ENCODE measurements at regions not wholly inside any gene's neighbourhood (a gene's known extent, or its start where the extent isn't known, plus 50 kb on each side); places are given as distances from the start of the nearest gene placed in this dataset.
"Not testable (repeated sequence)": the region's sequence is repeated elsewhere in the genome, so short reads cannot be mapped to it uniquely, and the experiment has no call there.

DNA sequence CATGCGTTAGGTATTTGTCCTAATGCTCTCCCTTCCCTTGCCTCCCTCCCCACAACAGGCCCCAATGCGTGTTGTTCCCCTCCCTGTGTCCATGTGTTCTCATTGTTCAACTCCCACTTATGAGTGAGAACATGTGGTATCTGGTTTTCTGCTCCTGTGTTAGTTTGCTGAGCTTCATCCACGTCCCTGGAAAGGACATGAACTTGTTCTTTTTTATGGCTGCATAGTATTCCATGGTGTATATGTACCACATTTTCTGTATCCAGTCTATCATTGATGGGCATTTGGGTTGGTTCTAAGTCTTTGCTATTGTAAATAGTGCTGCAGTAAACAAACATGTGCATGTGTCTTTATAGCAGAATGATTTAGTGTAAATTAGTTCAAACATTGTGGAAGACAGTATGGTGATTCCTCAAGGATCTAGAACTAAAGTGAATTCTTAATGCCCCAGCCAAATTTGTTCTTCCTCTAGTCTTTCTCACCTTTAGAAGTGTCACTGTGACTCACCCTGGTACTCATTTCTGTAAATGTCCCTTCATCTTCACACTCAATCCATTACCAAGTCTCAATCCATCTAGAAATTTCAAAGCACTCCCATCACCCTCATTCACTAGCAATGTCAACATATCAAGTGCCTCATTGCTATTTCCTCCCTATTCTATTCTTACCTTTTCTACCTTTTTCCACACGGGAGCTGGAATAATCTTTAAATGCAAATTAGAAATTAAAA is 123.9 kb downstream of the MREG start:
- intact Hi-C loops (cut with micrococcal nuclease); ATAC-seq; DNase-seq: not testable (repeated sequence)

DNA sequence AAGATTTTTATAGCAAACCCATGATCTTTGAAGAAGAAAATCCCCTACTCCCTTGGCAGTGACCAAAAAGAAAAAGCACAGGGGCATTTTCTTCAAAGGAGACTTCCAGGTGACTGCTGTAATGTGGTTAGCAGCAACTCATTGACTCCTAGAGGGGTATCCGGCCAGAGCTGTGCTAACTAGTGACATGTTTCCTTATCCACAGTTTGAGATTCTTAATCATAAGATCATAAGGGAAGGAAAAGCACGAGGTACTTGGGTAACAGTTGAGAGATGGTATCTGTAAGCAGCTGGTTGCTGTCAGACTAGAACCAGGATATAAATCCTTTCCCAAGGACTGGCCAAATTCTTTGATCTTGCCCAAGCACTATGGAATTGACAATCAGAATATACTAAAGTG is 124.7 kb downstream of the MREG start:
- no peak for DNase-seq
- no peak for ATAC-seq
- intact Hi-C loops (cut with micrococcal nuclease): no loop called here

DNA sequence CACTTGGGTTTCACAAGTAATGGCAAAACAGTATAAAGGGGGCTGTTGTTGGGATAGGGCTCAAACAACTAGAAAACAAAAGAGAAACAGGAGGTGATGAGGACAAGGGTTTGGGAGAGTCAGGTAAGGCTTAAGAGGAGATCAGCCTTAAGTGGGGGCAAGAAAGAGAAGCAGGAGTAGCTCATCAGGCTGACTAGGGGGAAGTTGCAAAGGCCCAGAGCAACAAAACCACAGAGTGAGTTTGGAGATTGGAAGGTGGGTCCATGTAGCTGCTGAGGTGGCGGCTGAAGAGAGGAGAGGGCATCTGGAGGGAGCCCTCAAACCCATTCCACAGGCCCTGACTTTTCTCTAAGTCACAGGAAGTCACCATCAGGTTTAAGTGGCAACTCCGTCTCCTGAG is 126.0 kb downstream of the MREG start:
- ATAC-seq (no peak), DNase-seq (no peak)
- intact Hi-C loops (cut with micrococcal nuclease): no loop called here

DNA sequence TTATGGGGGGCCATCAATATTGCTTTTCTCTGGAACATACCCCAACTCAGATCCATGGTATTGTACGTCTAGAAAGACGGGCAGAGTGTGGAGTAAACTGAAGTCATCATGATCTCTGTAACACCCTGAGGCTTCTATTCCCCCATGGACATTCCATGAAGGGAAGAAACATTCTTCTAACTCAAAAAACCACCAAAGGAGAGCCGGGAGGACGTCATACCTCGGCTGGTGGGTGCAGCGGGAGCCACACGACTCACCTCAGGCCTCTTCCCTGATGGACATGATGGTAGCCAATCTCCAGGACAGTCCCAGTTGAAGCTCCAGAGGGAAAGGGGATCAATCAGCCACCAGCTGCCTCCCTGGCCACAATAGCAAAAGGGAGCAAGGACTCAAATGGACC is 127.3 kb downstream of the MREG start:
- intact Hi-C loops (cut with micrococcal nuclease): no loop called here
- no peak for ATAC-seq
- no peak for DNase-seq

DNA sequence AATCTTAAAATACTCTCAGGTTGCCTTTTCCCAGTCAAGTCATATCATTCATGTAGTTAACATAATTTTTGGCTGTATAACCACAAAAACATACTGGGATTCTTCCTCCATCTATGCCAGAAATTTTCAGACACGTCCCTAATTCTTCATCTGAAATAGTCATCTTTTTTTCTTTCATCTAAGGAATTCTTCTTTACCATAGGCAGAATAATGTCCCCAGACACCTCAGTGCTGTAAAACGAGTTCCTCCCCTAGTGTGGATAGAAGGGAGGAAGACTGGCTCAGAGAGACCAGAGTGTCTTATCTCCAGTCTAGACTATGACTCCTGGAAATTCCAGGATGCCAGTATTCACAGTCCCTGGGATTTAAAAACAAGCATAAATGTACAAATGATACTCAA is 127.8 kb downstream of the MREG start:
- ATAC-seq (no peak), DNase-seq (no peak)

DNA sequence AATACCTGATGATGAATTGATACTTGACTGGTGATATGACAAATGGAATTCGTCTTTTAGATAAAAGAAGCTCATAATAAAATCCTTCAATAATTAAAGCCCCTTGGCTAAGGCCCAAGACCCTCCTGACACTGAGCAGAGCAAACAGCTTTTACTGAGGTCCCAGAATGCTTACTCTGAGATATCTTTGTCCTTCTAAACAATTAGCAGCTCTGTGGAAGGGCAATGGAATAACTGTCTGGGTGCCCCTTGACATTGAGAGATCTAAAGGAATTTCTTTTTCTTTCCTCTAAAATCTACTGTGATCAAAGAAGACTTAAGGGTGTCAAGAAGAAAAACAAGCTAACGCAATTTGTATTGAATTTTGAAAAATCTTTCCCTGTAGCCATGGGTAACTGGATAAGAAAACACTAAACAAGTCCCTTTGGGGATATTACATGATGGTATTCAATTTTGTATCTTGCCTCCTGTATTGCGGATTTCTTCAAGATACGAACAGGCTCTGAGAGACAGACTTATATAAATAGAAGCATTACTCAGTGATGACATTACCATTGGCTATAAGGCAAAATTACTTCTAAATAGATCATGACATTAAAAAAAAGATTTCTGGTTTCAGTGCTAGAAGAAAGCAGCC is 128.8 kb downstream of the MREG start:
- DNase-seq (no peak), ATAC-seq (peak; percentile 28)
- intact Hi-C loops (cut with micrococcal nuclease): no loop called here

More for the DNA sequence above, 127.8 kb downstream of the MREG start:
- intact Hi-C loops (cut with micrococcal nuclease): no loop called here

DNA sequence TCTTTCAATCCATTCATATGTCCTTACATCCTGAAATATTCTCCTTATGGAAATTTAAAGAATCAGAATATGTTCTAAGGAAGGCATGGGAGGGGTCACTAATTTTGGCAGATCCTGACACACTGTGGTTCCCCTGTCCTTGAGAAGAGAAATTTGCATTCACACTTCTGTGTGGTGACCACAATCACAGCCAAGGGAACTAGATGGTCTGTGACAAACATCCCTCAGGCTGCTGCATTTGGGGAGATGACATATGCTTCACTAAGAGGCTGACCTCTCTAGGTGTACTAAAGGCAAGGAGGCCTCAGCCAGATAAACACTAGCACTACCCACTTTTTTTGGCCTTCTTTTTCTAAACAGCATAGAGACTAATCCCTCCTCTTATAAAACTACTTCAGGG is 129.6 kb downstream of the MREG start:
- ATAC-seq (no peak), DNase-seq (no peak)
- intact Hi-C loops (cut with micrococcal nuclease): no loop called here

DNA sequence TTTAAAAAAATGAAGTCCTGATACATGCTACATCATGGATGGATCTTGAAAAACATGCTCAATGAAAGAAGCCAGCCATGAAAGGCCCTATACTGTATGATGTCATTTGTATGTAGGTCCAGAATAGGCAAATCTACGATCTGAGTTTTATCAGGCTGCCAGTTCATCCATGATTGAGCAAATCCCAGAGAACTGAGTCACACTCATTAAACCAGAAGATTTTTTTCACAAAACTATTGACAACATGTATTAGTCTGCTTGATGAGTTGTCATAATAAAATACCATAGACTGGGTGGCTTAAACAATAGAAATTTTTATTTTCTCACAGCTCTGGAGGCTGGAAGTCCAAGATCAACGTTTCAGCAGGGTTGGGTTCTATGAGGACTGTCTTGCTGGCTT is 130.7 kb downstream of the MREG start:
- intact Hi-C loops (cut with micrococcal nuclease): no loop called here
- ATAC-seq (no peak), DNase-seq (no peak)

DNA sequence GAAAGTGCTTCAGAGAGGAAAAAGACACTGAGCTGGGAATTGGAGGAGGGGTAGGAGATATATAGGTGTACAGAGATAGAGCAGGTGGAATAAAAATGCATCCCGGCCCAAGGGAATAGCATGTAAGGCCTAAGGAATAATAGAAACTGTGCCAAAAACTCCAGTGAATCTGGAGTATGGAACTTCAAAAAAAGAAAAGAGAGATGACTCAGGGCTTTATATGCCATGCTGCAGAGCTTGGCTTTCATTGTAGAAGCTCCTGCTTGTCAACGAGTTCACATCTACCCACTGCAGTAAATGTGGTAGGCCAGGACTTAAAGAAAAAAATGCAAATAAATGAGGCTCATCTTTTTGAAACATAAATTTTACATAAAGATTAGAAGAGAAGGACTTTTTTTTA is 131.8 kb downstream of the MREG start:
- ATAC-seq: no peak
- DNase-seq: no peak
- intact Hi-C loops (cut with micrococcal nuclease): no loop called here

DNA sequence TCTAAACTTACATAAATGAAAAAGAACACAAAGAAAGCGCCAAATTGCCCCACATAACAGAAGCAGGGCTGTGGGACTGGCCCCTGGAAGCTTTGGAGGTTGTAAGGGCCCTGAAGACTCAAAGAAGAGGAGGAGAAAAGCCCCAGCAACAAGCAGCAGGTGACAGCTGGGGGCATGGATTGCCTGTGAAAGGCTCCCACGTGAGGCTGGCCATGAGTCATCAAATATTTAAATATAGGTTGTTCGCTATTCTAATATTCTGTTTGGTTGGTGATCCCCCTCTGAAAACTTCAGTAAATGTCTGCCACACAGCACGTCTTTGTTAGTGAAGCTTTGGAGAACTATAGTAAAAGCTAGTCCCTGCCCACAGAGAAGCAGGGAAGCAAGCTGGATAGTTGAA is 132.4 kb downstream of the MREG start:
- intact Hi-C loops (cut with micrococcal nuclease): no loop called here
- DNase-seq (no peak), ATAC-seq (no peak)

DNA sequence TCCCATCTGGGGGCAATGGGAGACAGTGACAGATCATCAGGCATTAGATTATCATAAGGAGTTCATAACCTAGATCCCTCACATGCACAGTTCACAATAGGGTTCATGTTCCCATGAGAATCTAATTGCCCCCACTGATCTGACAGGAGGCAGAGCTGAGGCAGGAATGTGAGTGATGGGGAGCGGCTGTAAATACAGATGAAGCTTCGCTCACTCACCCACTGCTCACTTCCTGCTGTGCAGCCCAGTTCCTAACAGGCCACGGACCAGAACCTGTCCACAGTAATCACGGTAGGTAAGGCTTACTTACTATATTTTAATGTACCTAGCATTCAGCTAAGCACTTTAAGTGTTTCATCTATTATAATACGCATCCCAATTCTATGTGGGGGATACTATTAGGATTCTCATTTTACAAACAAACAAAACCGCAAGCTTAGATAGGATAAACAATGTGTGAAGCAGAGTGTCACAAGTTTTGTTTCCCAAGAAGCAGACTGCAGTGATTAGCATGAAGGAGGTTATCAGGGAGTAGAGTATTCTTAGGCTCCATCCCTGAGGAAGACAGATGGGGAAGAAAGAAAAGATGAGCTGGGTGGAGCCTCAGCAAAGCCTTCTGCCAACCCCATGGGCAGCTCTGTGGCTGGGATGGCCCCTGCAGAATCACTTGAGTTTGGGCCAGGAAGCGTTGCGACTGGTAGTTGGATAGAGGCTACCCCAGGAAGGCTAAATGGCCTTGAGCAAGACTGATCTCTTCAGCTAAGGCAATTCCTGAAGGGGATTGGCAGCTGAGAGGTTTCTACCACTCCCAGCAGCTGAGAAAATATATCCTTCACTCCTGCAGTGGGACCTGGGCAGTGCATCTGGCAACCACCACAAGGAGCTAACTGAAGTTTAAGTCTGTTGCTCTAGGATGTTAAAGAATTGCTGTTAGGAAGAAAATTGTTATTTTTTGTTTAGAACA is 133.1 kb downstream of the MREG start:
- intact Hi-C loops (cut with micrococcal nuclease): no loop called here
- DNase-seq: no peak
- ATAC-seq: no peak

DNA sequence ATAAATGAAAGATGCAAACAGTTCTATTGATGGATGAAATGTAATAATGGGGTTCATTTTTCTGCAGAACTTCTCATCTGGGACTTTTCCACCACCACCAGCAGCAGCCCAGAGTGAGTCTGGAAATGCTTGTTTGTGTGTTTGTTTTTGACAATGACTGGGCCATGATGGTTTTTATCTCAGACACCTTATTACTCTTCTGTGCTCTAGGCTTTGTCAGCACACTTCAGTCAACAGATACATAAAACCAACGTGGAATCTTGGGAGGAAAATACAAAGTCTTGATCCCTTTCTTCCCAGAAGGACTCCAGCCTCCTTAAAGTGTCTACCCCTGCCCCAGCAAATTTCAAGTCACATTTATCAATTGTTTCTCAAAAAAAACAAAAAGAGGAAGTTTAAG is 134.0 kb downstream of the MREG start:
- ATAC-seq (no peak), DNase-seq (no peak)
- intact Hi-C loops (cut with micrococcal nuclease): no loop called here

DNA sequence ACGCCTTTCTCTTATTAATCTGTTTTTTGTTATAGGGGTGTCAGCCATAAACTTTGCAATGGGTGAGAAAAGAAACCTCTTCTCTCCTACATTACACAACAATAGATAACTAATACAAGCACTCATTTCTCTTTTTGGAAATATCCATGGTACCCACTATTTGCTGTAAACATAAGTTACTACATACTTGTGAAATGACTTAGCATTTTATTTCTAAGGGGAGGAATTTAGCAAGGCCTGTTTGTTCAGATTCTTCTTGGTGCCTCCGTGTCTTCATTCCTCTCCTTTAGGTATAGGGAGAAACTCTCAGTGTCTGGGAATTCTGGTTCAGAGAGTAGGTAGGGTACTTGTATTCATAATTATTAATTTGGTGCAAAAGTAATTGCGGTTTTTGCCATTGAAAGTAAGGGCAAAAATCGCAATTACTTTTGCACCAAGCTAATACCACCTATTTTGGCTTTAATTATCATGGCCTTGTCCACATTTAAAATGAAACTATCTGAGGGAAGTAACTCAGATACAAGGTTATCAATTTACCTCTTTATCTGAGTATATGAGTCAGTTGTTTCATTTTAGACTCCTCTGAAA is 134.8 kb downstream of the MREG start:
- intact Hi-C loops (cut with micrococcal nuclease): no loop called here

DNA sequence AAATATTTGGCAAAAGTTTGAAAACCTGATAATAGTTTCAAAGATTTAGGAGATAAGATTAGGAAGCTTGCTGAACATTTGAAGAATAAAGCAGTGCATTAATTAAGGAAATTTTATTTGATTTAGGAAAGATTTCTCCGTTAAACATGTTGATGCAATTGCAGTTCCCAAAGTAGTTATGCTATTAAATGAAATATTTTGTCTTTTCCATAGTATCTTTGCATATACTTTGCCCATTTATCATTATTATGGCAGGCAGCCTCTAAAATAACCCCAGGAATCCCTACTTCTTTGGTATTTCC is 136.5 kb downstream of the MREG start:
- no peak for DNase-seq
- intact Hi-C loops (cut with micrococcal nuclease): no loop called here
- ATAC-seq: no peak

More for the DNA sequence above, 134.8 kb downstream of the MREG start:
- DNase-seq (no peak), ATAC-seq (no peak)

DNA sequence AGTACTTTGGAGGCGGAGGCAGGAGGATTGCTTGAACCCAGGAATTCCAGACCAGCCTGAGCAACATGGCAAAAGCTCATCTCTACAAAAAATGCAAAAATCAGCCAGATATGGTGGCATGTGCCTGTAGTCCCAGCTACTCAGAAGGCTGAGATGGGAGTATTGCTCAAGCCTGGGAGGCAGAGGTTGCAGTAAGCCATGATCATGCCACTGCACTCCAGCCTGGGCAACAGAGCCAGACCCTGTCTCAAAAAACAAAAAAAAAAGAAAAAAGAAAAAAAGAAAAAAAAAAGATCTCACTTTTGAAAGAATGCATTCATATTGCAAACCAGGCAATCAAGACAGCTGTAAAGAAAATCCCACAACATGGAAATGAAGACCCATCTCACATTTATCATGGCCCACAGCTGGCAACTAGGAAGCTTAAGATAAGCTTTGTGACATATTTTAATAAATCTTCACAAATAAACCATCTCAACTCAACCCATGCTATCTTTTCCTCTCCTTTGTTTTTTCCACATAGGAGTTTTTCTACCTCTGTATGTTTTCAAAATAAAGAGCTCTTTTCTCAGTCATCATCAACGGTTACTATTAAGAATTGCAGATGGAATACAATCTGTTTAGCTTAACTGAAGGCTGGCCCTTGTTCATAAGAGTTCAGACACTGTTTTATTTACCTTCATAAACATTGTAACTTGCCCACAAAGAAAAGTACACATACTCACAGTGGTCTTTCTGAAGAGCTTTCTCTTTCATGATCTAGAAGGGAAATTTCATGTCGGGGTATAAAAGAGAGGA is 137.0 kb downstream of the MREG start:
- intact Hi-C loops (cut with micrococcal nuclease): no loop called here
- no peak for DNase-seq
- ATAC-seq: no peak

DNA sequence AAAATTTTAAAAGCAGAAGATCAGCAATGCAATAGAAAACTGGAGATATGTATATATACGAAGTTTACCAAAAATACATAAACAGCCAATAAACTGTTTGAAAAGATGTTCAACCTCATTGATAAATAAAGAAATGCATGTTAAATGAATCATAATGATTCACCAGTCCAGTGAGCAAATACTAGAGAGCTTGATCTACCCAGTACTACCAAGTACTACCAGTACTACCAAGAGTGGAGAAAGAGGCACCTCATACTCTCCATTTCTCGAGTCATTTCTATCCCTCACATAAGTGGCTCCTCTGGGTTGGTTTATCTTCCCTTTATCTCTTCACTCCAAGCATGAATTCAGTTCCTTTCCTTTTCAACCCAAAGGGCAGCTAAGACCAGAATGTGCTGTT is 138.9 kb downstream of the MREG start:
- intact Hi-C loops (cut with micrococcal nuclease): no loop called here
- ATAC-seq (no peak), DNase-seq (no peak)

DNA sequence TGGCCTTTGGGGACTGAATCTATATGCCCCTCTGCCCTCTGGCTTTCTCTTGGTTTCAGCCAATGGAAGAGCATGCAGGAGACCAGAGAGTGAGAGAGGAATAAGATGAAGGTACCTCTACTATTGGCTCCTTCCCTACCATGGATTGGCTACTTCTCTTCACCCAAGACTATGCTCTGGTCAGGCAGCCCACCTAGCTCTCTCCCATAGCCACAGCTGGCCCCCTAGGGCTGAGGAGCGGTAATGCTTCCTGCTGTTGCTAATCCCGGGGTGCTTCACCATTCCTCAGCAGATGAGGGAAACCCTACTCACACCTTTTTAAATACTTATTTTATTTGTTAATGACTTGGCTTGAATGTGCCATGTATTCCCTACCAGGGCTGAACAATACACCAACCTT is 142.4 kb downstream of the MREG start:
- intact Hi-C loops (cut with micrococcal nuclease): no loop called here
- ATAC-seq (no peak), DNase-seq (no peak)

DNA sequence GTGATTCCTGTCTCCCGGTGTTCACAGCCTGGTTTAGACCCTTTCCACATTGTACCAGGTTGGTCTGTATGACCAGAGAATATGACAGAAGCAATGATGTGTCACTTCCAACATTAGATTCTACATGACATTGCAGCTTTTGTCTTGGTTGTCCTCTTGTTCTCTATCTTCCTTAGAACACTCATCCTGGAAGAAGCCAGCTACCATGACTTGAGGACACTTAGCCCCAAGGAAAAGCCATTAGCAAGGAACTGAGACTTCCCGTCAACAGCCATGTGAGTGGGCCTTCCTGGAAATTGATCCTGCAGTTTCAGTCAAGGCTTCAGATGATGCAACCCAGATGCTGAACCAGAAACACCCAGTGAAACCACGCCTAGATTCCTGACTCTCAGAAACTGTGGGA is 143.3 kb downstream of the MREG start:
- intact Hi-C loops (cut with micrococcal nuclease): no loop called here
- DNase-seq: no peak
- ATAC-seq: peak; percentile 73

DNA sequence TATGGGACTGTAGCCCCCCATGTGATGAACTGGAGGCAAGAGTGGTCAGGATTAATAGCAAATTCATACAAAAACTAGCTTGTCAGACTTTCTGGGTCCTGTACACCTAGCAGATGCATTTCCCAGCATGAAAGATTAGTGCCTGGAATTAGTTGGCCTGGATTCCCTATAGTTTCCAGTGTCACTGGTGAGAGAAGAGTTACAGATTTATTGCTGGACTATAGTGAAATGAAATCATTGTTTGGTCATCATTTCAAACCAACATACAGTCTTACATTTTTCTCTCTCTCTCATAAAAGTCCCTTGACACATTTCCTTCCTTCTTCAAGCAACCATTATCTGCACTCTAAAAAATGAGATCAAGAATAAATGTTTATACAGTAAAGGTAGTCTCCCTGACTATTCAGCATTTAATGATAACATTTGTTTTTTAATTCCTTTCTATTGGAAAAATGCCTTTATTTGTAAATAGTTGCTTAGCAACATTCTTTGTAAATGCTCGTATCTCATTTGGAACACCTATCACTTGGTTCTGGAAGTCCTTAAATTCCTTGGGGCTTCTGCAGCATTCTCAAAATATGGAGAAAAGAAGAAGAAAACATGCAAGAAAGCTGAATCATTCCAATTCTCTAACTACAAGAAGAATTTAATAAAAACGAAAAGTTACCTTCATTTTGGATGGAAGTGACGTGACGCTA is 144.4 kb downstream of the MREG start:
- intact Hi-C loops (cut with micrococcal nuclease): no loop called here
- DNase-seq: no peak
- no peak for ATAC-seq
